SK-N-SH (cell line): ENCODE measurements at regions not wholly inside any gene's neighbourhood (a gene's known extent, or its start where the extent isn't known, plus 50 kb on each side); places are given as distances from the start of the nearest gene placed in this dataset.

ENCODE experiments used
- CTCF ChIA-PET: fragments of 300-600, 350-600 bp; formaldehyde crosslinking; extraction: SDS; loops from one replicate; lab custom pipeline; 2021; lab: Yijun Ruan, JAX
- POLR2A ChIA-PET: fragments of 350-600 bp; sonication (Branson Sonifier 250); formaldehyde crosslinking; extraction: SDS; loops from one replicate; lab custom pipeline; 2020; ENCODE audit warnings: antibody characterized with exemption, inconsistent platforms; lab: Yijun Ruan, JAX
- DNase-seq: peaks from one replicate; pipeline ENCODE4 v3.0.0; 2012
- H2AFZ ChIP-seq: fragments of 200-600 bp; sonication (generic); 2 replicates; pipeline ENCODE4 v1.8.1; 2016; ENCODE audit warnings: antibody characterized with exemption, mild to moderate bottlenecking, low read depth
- H3F3A ChIP-seq: fragments of 200-600 bp; sonication (generic); replicated peaks from 2 replicates; pipeline ENCODE3; 2016; ENCODE audit warnings: antibody characterized with exemption, mild to moderate bottlenecking; ENCODE audit not compliant: insufficient read depth
- H3K27ac ChIP-seq, 2 experiments: fragments of 200-500 bp in 1 of 2; fragments of 200-600 bp in 1 of 2; sonication (Bioruptor generic) in 1 of 2; sonication (generic), shearing (Covaris generic) in 1 of 2; 2 replicates each; pipeline versions ENCODE4 v1.5.1 to v1.6.1; 2014 to 2016; ENCODE audit warnings: low read depth in 2 of 2, inconsistent platforms in 1 of 2, low read length in 1 of 2, mild to moderate bottlenecking in 1 of 2, mixed read lengths in 1 of 2
- H3K27me3 ChIP-seq: fragments of 200-600 bp; sonication (generic), shearing (Covaris generic); 2 replicates; pipeline ENCODE4 v1.6.1; 2016; ENCODE audit warnings: mixed run types; ENCODE audit not compliant: insufficient read depth
- H3K36me3 ChIP-seq, 2 experiments: fragments of 200-500 bp in 1 of 2; fragments of 200-600 bp in 1 of 2; sonication (Bioruptor generic) in 1 of 2; sonication (generic) in 1 of 2; replicated peaks in 1 of 2; 2 replicates each; pipeline versions ENCODE3 to v1.5.1; 2014 to 2016; ENCODE audit warnings: low read length in 1 of 2, mild to moderate bottlenecking in 1 of 2; ENCODE audit not compliant: insufficient read depth in 2 of 2, control insufficient read depth in 1 of 2
- H3K4me1 ChIP-seq, 2 experiments: fragments of 200-500 bp in 1 of 2; fragments of 200-600 bp in 1 of 2; sonication (Bioruptor generic) in 1 of 2; sonication (generic), shearing (Covaris generic) in 1 of 2; 2 replicates each; pipeline versions ENCODE4 v1.5.1 to v1.6.1; 2014 to 2016; ENCODE audit warnings: low read depth in 1 of 2, low read length in 1 of 2, mixed run types in 1 of 2; ENCODE audit not compliant: insufficient read depth in 2 of 2, control insufficient read depth in 1 of 2
- H3K4me2 ChIP-seq: fragments of 200-600 bp; sonication (generic), shearing (Covaris generic); 2 replicates; pipeline ENCODE4 v1.6.1; 2017; ENCODE audit warnings: mixed run types
- H3K4me3 ChIP-seq, 2 experiments: fragments of 200-500 bp in 1 of 2; fragments of 200-600 bp in 1 of 2; sonication (Bioruptor generic) in 1 of 2; sonication (generic), shearing (Covaris generic) in 1 of 2; 2 replicates each; pipeline versions ENCODE4 v1.5.1 to v1.8.1; 2014 to 2016; ENCODE audit warnings: low read depth in 2 of 2, inconsistent platforms in 1 of 2, low read length in 1 of 2, mild to moderate bottlenecking in 1 of 2, mixed read lengths in 1 of 2, moderate library complexity in 1 of 2
- H3K79me2 ChIP-seq: fragments of 200-600 bp; sonication (generic); 2 replicates; pipeline ENCODE4 v1.8.1; 2017; ENCODE audit warnings: mild to moderate bottlenecking; ENCODE audit not compliant: insufficient read depth
- H3K9ac ChIP-seq: fragments of 200-600 bp; sonication (generic); 2 replicates; pipeline ENCODE4 v1.6.1; 2017; ENCODE audit warnings: mixed run types
- H3K9me2 ChIP-seq: fragments of 200-600 bp; sonication (generic); 2 replicates; pipeline ENCODE4 v1.6.1; 2017; ENCODE audit warnings: mixed run types
- H3K9me3 ChIP-seq: fragments of 200-600 bp; sonication (generic); 2 replicates; pipeline ENCODE4 v1.6.1; 2017; ENCODE audit warnings: mixed run types, mild to moderate bottlenecking, moderate library complexity
- H4K20me1 ChIP-seq: fragments of 200-600 bp; sonication (generic); 2 replicates; pipeline ENCODE4 v1.6.1; 2017; ENCODE audit warnings: mild to moderate bottlenecking, mixed run types; ENCODE audit not compliant: insufficient read depth
- ELF1 ChIP-seq: IDR thresholded peaks from 2 replicates; pipeline ENCODE4 v1.4.0; 2012
- EP300 ChIP-seq, 2 experiments: IDR thresholded peaks; 2 replicates each; pipeline versions ENCODE4 v1.4.0 to v1.6.1; 2012; ENCODE audit warnings: borderline replicate concordance in 1 of 2, low read depth in 1 of 2, low read length in 1 of 2
- GATA2 ChIP-seq: sonication (generic); formaldehyde crosslinking; IDR thresholded peaks from 2 replicates; pipeline ENCODE4 v1.5.0; 2020; ENCODE audit warnings: mild to moderate bottlenecking, missing genetic modification reagents
- REST ChIP-seq: IDR thresholded peaks from 2 replicates; pipeline ENCODE4 v1.6.1; 2012; ENCODE audit warnings: mild to moderate bottlenecking, low read depth, low read length, moderate library complexity
- SIN3A ChIP-seq: IDR thresholded peaks from 2 replicates; pipeline ENCODE4 v1.6.1; 2012; ENCODE audit warnings: low read depth, mild to moderate bottlenecking, low read length, moderate library complexity, borderline replicate concordance
- YY1 ChIP-seq: IDR thresholded peaks from 2 replicates; pipeline ENCODE4 v1.4.0; 2012; ENCODE audit warnings: low read depth, mild to moderate bottlenecking
- WGBS: methylation state at CpG from one replicate; pipeline ENCODE4 v1.1.6; 2017; ENCODE audit warnings: low lambda C conversion rate; 5-methylcytosine and 5-hydroxymethylcytosine counted together
- TF ChIP-seq, protein P1 (sequence below): IDR thresholded peaks from 2 replicates; pipeline ENCODE4 v1.4.0; 2012; ENCODE audit warnings: low read depth, borderline replicate concordance
- TF ChIP-seq, protein P2 (sequence below): IDR thresholded peaks from 2 replicates; pipeline ENCODE4 v1.4.0; 2012; ENCODE audit warnings: low read depth

DNA sequence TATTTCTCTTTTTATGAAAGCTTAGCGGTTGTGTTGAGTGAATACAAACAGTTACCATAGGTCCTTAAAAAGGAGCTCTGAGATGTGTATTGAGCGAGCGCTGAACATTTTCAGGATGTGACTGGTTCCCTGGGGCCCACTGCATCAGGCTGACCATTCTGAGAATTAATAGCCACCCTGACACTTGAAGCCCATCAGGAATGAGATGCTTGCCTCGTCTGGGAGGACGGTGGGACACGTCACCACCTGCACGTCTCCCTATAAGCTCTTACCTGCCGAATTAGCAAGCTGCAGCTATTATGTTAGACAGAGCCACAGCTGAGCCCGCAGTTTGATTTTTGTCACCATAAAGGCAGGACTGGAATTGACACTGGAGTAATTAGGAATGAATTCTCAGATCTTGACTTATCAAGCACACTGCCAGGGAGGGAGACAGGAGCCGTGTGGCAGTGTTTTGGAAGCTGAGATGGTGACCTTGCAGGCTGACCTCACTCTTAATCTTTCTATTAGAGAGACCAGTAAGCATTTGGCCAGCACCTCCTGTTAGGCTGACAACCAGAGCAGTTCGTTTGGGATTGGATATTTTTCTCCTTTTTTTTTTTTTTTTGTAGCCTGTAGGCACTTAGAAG lies 373.1 kb upstream of the WWC1 start:
- ChIA-PET CTCF (interaction anchor here (0.9 to 1.4 kb wide), 5 partner anchors 14 to 809 kb away, joined by 3 to 5 read pairs (median 4); no protein-coding TSS in a partner anchor), POLR2A (no interaction called here)
- Histone ChIP-seq H4K20me1 (no peaks in the 10 kb centered on the region), H3K79me2 (no peaks in the 10 kb centered on the region), H2AFZ (no peak overlapping the region), H3K36me3 (no peaks in the 10 kb centered on the region), H3K27ac (peak overlapping the region in 1 of 2 experiments; percentile 58; a peak in 1 of 4 replicates), H3K4me3 (no peak overlapping the region), H3K9me3 (no peaks in the 10 kb centered on the region), H3K9me2 (no peaks in the 10 kb centered on the region), H3F3A (no peaks in the 10 kb centered on the region), H3K27me3 (no peaks in the 10 kb centered on the region), H3K4me1 (peaks cover 0 to 11% of the 10 kb centered on the region in 2 experiments; a peak in 3 of 4 replicates)
- peak; percentile 38 for DNase-seq
- 47% methylated on average over 7 of the region's 11 CpGs for WGBS
- TF ChIP-seq REST: no peak
- TF ChIP-seq GATA2 (CRISPR knock-in tag): peak; percentile 55; the same call in 1 of the 2 replicates
- TF ChIP-seq YY1: no peak
- TF ChIP-seq EP300 (IDR thresholded peaks at IDR 0.05; ENCODE audit: borderline replicate concordance in 1 of 2, low read depth in 1 of 2, low read length in 1 of 2): 0 out of 4 replicates have a peak, but pooled peaks of 1 of the 2 experiments have one; percentile 3
- TF ChIP-seq ELF1: no peak
- TF ChIP-seq SIN3A: no peak
- TF ChIP-seq, protein P1, sequence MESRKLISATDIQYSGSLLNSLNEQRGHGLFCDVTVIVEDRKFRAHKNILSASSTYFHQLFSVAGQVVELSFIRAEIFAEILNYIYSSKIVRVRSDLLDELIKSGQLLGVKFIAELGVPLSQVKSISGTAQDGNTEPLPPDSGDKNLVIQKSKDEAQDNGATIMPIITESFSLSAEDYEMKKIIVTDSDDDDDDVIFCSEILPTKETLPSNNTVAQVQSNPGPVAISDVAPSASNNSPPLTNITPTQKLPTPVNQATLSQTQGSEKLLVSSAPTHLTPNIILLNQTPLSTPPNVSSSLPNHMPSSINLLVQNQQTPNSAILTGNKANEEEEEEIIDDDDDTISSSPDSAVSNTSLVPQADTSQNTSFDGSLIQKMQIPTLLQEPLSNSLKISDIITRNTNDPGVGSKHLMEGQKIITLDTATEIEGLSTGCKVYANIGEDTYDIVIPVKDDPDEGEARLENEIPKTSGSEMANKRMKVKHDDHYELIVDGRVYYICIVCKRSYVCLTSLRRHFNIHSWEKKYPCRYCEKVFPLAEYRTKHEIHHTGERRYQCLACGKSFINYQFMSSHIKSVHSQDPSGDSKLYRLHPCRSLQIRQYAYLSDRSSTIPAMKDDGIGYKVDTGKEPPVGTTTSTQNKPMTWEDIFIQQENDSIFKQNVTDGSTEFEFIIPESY: no peak
- TF ChIP-seq, protein P2, sequence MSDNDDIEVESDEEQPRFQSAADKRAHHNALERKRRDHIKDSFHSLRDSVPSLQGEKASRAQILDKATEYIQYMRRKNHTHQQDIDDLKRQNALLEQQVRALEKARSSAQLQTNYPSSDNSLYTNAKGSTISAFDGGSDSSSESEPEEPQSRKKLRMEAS: no peak
- TF ChIP-seq, all 33 proteins: peak for 2
- H3K4me2 ChIP-seq: no peak overlapping the region
- H3K9ac ChIP-seq: no peak overlapping the region
